ENCODE measurements at regions not wholly inside any gene's neighbourhood (a gene's known extent, or its start where the extent isn't known, plus 50 kb on each side); places are given as distances from the start of the nearest gene placed in this dataset.

DNA sequence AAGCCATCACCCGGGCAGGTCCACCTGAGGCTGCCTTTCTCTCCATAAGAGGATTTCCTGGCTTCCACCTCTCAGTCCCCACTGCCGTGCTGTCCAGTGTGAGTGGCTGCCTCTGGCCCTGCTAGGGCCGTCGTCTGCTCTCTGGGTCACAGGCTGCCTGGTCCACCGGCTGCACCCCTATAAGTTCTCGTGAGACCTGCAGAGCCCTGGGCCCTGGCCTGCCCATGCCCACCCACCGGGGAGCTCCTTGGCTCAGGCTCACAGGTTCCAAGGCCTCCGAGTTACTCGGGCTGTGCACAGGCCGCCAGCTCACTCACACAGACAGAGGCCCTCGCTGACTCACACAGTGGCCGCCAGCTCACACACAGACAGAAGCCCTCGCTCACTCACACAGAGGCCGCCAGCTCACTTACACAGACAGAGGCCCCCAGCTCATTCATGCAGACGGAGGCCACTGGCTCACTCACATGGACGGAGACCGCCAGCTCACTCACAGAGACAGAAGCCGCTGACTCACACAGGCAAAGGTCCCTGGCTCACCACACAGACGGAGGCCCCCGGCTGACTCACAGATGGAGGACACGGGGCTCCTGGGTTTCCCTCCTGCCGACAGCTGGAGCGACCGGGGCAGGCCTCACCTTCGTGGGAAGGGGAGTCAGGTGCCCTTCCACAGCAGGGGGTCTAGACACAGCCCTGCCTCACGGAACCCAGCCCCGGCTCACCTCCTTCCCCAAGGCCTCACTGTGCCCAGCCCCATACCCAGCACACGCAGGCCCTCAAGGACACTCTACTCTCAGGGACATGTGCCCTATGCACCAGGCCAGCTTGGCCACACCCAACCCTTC lies 334.1 kb upstream of the MYT1L start:
- no peak for TF ChIP-seq CTCF (IDR thresholded peaks at IDR 0.05)
- TF ChIP-seq POLR2A (IDR thresholded peaks at IDR 0.05): no peak

Measured in body of pancreas (tissue), 4 donors.